ENCODE measurements at regions not wholly inside any gene's neighbourhood (a gene's known extent, or its start where the extent isn't known, plus 50 kb on each side); places are given as distances from the start of the nearest gene placed in this dataset.

DNA sequence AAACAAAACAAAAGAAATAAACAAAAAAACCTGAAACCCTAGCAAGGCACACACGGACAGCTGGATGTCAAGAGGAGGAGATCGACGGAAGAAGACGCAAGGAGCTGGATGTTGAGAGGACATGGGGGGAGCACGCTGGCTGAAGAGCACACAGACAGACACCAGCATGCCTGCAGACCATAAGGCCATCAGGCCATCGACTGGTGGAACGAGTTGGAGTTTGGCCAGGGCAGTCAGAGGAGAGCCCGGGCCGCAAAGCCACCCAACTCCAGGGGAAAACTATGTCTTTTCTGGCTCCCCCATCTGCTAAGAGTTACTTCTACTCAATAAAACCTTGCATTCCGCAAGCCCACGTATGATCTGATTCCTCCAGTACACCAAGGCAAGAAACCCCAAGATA lies 979.6 kb downstream of the PCDH17 start (continued):
- no peak for TF ChIP-seq KAT7 (CRISPR knock-in tag; IDR thresholded peaks at IDR 0.05; ENCODE audit: borderline replicate concordance)
- no peak for TF ChIP-seq MXD4 (CRISPR knock-in tag; IDR thresholded peaks at IDR 0.05; ENCODE audit: borderline replicate concordance)
- TF ChIP-seq, protein P1, sequence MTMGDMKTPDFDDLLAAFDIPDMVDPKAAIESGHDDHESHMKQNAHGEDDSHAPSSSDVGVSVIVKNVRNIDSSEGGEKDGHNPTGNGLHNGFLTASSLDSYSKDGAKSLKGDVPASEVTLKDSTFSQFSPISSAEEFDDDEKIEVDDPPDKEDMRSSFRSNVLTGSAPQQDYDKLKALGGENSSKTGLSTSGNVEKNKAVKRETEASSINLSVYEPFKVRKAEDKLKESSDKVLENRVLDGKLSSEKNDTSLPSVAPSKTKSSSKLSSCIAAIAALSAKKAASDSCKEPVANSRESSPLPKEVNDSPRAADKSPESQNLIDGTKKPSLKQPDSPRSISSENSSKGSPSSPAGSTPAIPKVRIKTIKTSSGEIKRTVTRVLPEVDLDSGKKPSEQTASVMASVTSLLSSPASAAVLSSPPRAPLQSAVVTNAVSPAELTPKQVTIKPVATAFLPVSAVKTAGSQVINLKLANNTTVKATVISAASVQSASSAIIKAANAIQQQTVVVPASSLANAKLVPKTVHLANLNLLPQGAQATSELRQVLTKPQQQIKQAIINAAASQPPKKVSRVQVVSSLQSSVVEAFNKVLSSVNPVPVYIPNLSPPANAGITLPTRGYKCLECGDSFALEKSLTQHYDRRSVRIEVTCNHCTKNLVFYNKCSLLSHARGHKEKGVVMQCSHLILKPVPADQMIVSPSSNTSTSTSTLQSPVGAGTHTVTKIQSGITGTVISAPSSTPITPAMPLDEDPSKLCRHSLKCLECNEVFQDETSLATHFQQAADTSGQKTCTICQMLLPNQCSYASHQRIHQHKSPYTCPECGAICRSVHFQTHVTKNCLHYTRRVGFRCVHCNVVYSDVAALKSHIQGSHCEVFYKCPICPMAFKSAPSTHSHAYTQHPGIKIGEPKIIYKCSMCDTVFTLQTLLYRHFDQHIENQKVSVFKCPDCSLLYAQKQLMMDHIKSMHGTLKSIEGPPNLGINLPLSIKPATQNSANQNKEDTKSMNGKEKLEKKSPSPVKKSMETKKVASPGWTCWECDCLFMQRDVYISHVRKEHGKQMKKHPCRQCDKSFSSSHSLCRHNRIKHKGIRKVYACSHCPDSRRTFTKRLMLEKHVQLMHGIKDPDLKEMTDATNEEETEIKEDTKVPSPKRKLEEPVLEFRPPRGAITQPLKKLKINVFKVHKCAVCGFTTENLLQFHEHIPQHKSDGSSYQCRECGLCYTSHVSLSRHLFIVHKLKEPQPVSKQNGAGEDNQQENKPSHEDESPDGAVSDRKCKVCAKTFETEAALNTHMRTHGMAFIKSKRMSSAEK (CRISPR knock-in tag; IDR thresholded peaks at IDR 0.05; ENCODE audit: borderline replicate concordance): no peak
- TF ChIP-seq ZNF317 (CRISPR knock-in tag; IDR thresholded peaks at IDR 0.05; ENCODE audit: borderline replicate concordance, low read depth): no peak
- no peak for TF ChIP-seq ZNF138 (CRISPR knock-in tag; conservative IDR thresholded peaks at IDR 0.05)
- no peak for TF ChIP-seq ZNF671 (CRISPR knock-in tag; IDR thresholded peaks at IDR 0.05)
- TF ChIP-seq, protein P2, sequence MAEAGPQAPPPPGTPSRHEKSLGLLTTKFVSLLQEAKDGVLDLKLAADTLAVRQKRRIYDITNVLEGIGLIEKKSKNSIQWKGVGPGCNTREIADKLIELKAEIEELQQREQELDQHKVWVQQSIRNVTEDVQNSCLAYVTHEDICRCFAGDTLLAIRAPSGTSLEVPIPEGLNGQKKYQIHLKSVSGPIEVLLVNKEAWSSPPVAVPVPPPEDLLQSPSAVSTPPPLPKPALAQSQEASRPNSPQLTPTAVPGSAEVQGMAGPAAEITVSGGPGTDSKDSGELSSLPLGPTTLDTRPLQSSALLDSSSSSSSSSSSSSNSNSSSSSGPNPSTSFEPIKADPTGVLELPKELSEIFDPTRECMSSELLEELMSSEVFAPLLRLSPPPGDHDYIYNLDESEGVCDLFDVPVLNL (CRISPR knock-in tag; IDR thresholded peaks at IDR 0.05; ENCODE audit: borderline replicate concordance, low read depth): no peak
- TF ChIP-seq, protein P3, sequence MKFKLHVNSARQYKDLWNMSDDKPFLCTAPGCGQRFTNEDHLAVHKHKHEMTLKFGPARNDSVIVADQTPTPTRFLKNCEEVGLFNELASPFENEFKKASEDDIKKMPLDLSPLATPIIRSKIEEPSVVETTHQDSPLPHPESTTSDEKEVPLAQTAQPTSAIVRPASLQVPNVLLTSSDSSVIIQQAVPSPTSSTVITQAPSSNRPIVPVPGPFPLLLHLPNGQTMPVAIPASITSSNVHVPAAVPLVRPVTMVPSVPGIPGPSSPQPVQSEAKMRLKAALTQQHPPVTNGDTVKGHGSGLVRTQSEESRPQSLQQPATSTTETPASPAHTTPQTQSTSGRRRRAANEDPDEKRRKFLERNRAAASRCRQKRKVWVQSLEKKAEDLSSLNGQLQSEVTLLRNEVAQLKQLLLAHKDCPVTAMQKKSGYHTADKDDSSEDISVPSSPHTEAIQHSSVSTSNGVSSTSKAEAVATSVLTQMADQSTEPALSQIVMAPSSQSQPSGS (CRISPR knock-in tag; IDR thresholded peaks at IDR 0.05; ENCODE audit: borderline replicate concordance, low read depth): no peak
- TF ChIP-seq MYBL2 (CRISPR knock-in tag; IDR thresholded peaks at IDR 0.05): no peak
- TF ChIP-seq, protein P4, sequence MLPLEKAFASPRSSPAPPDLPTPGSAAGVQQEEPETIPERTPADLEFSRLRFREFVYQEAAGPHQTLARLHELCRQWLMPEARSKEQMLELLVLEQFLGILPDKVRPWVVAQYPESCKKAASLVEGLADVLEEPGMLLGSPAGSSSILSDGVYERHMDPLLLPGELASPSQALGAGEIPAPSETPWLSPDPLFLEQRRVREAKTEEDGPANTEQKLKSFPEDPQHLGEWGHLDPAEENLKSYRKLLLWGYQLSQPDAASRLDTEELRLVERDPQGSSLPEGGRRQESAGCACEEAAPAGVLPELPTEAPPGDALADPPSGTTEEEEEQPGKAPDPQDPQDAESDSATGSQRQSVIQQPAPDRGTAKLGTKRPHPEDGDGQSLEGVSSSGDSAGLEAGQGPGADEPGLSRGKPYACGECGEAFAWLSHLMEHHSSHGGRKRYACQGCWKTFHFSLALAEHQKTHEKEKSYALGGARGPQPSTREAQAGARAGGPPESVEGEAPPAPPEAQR (CRISPR knock-in tag; IDR thresholded peaks at IDR 0.05): no peak

DNA sequence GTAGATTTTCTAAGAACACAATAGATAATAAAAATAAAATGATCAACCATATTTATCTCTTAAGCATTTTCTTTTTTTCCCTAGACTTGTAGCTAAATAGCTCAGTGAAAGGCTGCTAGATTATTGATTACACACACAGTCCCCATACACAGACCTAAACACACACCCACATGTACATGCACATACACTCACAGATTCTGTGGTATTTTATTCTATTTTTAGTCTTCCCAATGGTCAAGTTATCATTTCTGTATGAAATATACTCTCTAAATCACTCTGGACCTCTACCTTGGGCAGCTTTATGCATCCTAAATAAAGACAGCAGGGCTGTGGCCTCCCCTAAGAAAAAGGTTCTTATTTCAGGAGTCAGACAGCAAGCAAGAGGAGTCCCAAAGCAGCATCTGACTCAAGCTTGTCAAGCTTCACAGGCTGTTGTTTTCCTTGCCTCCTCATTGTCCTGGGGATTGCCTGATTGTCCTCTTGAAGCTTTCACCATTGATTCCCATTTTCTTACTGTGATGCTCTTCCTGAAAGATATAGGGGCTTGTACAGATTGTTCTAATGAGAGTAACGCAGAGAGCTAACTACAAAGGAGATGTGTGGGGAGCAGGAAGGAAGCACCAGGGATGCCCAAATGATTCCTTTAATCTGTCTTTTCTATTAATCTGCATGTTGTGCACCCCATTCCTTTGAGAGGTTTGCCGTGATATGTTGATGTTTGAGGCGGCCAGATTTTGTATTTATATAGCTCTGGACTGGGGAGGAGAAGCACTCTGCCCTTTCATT lies 986.5 kb downstream of the PCDH17 start:
- DNase-seq (ENCODE audit: low spot score) (no peak), ATAC-seq (no peak)
- peaks cover 31% of the 10 kb centered on the region for H3K4me1 Mint-ChIP-seq
- CTCF ChIA-PET: no interaction called here
- no peak overlapping the region for H3K27ac Mint-ChIP-seq
- H3K4me3 Mint-ChIP-seq: no peak overlapping the region
- POLR2A ChIA-PET: no interaction called here
- peaks cover 14% of the 10 kb centered on the region for H3K9me3 Mint-ChIP-seq
- H3K27me3 Mint-ChIP-seq (ENCODE audit: low read depth): no peaks in the 10 kb centered on the region
- no peak for TF ChIP-seq NFE2L1 (CRISPR knock-in tag; IDR thresholded peaks at IDR 0.05)
- TF ChIP-seq ELF4 (CRISPR knock-in tag; IDR thresholded peaks at IDR 0.05; ENCODE audit: low read depth): no peak
- TF ChIP-seq, protein P5, sequence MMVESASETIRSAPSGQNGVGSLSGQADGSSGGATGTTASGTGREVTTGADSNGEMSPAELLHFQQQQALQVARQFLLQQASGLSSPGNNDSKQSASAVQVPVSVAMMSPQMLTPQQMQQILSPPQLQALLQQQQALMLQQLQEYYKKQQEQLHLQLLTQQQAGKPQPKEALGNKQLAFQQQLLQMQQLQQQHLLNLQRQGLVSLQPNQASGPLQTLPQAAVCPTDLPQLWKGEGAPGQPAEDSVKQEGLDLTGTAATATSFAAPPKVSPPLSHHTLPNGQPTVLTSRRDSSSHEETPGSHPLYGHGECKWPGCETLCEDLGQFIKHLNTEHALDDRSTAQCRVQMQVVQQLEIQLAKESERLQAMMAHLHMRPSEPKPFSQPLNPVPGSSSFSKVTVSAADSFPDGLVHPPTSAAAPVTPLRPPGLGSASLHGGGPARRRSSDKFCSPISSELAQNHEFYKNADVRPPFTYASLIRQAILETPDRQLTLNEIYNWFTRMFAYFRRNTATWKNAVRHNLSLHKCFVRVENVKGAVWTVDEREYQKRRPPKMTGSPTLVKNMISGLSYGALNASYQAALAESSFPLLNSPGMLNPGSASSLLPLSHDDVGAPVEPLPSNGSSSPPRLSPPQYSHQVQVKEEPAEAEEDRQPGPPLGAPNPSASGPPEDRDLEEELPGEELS (CRISPR knock-in tag; IDR thresholded peaks at IDR 0.05): no peak
- TF ChIP-seq, protein P6, sequence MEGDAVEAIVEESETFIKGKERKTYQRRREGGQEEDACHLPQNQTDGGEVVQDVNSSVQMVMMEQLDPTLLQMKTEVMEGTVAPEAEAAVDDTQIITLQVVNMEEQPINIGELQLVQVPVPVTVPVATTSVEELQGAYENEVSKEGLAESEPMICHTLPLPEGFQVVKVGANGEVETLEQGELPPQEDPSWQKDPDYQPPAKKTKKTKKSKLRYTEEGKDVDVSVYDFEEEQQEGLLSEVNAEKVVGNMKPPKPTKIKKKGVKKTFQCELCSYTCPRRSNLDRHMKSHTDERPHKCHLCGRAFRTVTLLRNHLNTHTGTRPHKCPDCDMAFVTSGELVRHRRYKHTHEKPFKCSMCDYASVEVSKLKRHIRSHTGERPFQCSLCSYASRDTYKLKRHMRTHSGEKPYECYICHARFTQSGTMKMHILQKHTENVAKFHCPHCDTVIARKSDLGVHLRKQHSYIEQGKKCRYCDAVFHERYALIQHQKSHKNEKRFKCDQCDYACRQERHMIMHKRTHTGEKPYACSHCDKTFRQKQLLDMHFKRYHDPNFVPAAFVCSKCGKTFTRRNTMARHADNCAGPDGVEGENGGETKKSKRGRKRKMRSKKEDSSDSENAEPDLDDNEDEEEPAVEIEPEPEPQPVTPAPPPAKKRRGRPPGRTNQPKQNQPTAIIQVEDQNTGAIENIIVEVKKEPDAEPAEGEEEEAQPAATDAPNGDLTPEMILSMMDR (IDR thresholded peaks at IDR 0.05): no peak
- TF ChIP-seq ZNF423 (CRISPR knock-in tag; IDR thresholded peaks at IDR 0.05): no peak
- TF ChIP-seq, protein P7, sequence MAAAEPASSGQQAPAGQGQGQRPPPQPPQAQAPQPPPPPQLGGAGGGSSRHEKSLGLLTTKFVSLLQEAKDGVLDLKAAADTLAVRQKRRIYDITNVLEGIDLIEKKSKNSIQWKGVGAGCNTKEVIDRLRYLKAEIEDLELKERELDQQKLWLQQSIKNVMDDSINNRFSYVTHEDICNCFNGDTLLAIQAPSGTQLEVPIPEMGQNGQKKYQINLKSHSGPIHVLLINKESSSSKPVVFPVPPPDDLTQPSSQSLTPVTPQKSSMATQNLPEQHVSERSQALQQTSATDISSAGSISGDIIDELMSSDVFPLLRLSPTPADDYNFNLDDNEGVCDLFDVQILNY (CRISPR knock-in tag; IDR thresholded peaks at IDR 0.05): no peak
- TF ChIP-seq, protein P8, sequence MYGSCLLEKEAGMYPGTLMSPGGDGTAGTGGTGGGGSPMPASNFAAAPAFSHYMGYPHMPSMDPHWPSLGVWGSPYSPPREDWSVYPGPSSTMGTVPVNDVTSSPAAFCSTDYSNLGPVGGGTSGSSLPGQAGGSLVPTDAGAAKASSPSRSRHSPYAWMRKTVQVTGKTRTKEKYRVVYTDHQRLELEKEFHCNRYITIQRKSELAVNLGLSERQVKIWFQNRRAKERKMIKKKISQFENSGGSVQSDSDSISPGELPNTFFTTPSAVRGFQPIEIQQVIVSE (CRISPR knock-in tag; IDR thresholded peaks at IDR 0.05; ENCODE audit: borderline replicate concordance): no peak
- H3K36me3 Mint-ChIP-seq: no peaks in the 10 kb centered on the region

Measured in WTC11 (cell line).